ENCODE measurements at regions not wholly inside any gene's neighbourhood (a gene's known extent, or its start where the extent isn't known, plus 50 kb on each side); places are given as distances from the start of the nearest gene placed in this dataset.

GRCh38 chr18:7467708-7468466, 99.2 kb upstream of the PTPRM start:
- TF ChIP-seq EZH2 (IDR thresholded peaks at IDR 0.05; ENCODE audit: borderline replicate concordance, low read length) (no peak), CTCF (conservative IDR thresholded peaks at IDR 0.05 in 1 of 2, IDR thresholded peaks at IDR 0.05 in 1 of 2; ENCODE audit: extremely low read depth in 1 of 2, insufficient read depth in 1 of 2, low read depth in 1 of 2, low read length in 2 of 2) (no peak)
